Activated CD4-positive, alpha-beta T cell treated with anti-CD3 and anti-CD28 coated beads, Interleukin-2, amount 10 ng/mL, durations not matched to agents 7 days and 5 days (primary cell): ENCODE measurements at regions not wholly inside any gene's neighbourhood (a gene's known extent, or its start where the extent isn't known, plus 50 kb on each side); places are given as distances from the start of the nearest gene placed in this dataset.
"Not testable (repeated sequence)": the region's sequence is repeated elsewhere in the genome, so short reads cannot be mapped to it uniquely, and the experiment has no call there.

Experiments
- CTCF ChIA-PET: fragments of 350-600 bp; sonication (Branson Sonifier 250); formaldehyde crosslinking; loops from one replicate; lab custom pipeline; 2021; ENCODE audit warnings: antibody characterized with exemption; lab: Charles Lee
- POLR2A ChIA-PET: fragments of 350-600 bp; sonication (Branson Sonifier 250); formaldehyde crosslinking; loops from one replicate; lab custom pipeline; 2021; ENCODE audit warnings: antibody characterized with exemption; lab: Charles Lee
- DNase-seq: peaks from one replicate; pipeline ENCODE4 v3.0.0-alpha.2; 2020
- H3K27ac Mint-ChIP-seq: one replicate; pipeline ENCODE4 v1.8.0; 2021; ENCODE audit warnings: mild to moderate bottlenecking, moderate library complexity, mixed read lengths
- H3K27me3 Mint-ChIP-seq: one replicate; pipeline ENCODE4 v1.8.0; 2021; ENCODE audit warnings: mixed read lengths
- H3K36me3 Mint-ChIP-seq: one replicate; pipeline ENCODE4 v1.8.0; 2021; ENCODE audit warnings: low read depth, mixed read lengths
- H3K4me1 Mint-ChIP-seq: one replicate; pipeline ENCODE4 v1.8.0; 2021; ENCODE audit warnings: mixed read lengths
- H3K4me3 Mint-ChIP-seq: one replicate; pipeline ENCODE4 v1.8.0; 2021; ENCODE audit warnings: mild to moderate bottlenecking, moderate library complexity, mixed read lengths
- H3K9me3 Mint-ChIP-seq: one replicate; pipeline ENCODE4 v1.8.0; 2021; ENCODE audit warnings: mixed read lengths

DNA sequence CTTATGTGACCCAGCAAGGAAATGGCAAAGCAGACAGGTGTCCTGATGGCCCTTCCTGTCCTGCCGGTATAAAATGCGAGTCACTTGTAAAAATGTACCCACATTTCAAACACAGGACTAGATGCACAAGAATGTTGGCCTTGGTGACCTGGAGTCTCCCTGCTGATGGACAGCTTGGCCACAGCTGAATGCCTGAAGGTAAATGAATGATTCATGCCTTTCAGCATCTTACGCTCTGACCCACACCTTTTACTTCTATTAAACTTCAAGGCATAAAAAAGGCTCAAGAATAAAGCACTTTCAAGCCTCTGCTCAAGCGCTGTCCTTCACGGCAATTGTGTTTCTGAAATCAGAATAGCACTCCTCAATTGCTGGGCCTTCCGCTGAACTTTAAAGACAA lies 228.0 kb upstream of the SLCO3A1 start:
- Mint-ChIP-seq H3K4me3 (no peak overlapping the region), H3K4me1 (no peaks in the 10 kb centered on the region), H3K9me3 (no peaks in the 10 kb centered on the region), H3K27ac (no peak overlapping the region), H3K27me3 (peaks cover 9% of the 10 kb centered on the region), H3K36me3 (no peaks in the 10 kb centered on the region)
- DNase-seq: no peak
- ChIA-PET POLR2A (no interaction called here), CTCF (no interaction called here)

DNA sequence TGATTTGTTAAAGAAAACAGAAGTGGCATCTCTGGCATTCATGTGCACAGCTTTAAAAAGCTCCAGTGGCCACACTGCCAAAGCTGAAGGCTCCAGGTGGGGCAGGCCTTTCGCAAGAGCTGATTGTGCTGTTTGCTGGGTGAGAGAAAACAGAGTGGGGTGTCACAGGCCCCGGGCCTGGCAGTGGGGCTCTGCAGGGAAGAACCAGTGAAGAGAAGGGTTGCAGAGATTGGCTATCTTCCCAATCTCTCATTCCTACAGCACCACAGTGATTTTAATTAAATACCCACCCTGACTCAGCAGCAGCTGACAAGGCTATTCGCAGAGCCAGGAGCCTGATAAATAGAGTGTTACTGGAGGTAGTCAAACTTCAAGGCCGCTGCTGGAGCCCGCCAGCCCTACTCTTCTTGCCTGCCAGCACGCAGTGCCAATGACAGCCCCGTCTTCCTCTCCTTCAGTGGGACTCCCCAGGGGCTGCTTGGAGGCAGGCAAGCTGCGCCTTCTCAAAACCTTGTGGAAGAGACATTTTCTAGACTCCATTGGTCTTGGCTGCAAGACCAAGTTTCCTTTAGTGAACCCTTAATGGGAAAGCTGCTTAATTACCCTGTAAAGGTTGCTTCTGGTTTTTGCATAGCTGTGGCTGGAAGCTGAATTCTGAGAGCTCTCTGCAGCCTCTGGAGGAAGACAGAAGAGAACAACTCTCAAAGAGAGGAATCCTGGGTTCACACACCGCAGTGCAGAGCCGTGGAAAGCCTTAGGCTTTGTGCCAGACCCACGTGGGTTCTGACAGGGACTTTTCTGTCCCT lies 225.8 kb upstream of the SLCO3A1 start:
- H3K4me1 Mint-ChIP-seq: no peaks in the 10 kb centered on the region
- no peaks in the 10 kb centered on the region for H3K36me3 Mint-ChIP-seq
- H3K9me3 Mint-ChIP-seq: no peaks in the 10 kb centered on the region
- H3K27me3 Mint-ChIP-seq: peaks cover 3% of the 10 kb centered on the region
- DNase-seq: no peak
- POLR2A ChIA-PET: no interaction called here
- CTCF ChIA-PET: no interaction called here
- H3K4me3 Mint-ChIP-seq: no peak overlapping the region
- no peak overlapping the region for H3K27ac Mint-ChIP-seq

DNA sequence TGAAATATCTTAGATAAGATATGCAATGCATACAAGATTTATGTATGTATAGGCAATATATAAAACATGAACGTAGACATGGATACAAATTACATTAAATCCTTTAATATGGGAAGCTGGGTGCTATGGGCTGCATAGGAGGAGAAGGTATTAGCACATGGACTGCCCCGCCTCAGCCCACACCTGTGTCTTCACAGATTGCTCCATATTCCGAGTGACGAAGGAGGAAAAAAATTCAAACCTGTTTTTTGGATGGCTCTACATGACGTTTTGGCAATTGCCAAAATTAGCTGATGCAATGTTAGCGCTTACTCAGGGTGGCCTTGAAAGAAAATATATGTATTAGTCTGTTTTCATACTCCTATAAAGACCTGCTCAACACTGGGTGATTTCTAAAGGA lies 223.4 kb upstream of the SLCO3A1 start:
- Mint-ChIP-seq H3K27ac (no peak overlapping the region), H3K36me3 (no peaks in the 10 kb centered on the region), H3K9me3 (no peaks in the 10 kb centered on the region), H3K27me3 (no peaks in the 10 kb centered on the region), H3K4me1 (no peaks in the 10 kb centered on the region), H3K4me3 (no peak overlapping the region)
- POLR2A ChIA-PET: no interaction called here
- DNase-seq: no peak
- CTCF ChIA-PET: no interaction called here

DNA sequence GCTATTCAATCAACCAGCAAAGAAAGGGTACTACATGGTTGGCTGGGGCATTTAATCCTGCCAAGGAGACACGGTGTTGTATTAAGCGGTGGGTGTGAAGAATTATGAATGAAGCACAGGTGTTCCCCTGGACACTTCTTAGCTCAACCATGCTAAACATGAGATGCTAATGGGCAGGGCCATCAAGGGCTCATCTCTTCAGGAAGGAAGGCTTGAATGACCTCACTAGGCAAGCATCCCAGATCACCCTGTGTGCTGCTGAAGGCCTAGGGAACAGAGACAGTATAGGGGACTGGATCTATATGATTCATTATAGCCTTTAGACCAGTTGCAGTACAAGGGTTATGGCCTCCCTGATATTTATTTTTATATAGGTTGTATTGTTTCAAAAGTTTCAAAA lies 221.3 kb upstream of the SLCO3A1 start:
- Mint-ChIP-seq H3K9me3 (no peaks in the 10 kb centered on the region), H3K27me3 (no peaks in the 10 kb centered on the region), H3K36me3 (no peaks in the 10 kb centered on the region), H3K4me1 (no peaks in the 10 kb centered on the region), H3K27ac (no peak overlapping the region), H3K4me3 (no peak overlapping the region)
- ChIA-PET POLR2A (no interaction called here), CTCF (no interaction called here)
- no peak for DNase-seq

DNA sequence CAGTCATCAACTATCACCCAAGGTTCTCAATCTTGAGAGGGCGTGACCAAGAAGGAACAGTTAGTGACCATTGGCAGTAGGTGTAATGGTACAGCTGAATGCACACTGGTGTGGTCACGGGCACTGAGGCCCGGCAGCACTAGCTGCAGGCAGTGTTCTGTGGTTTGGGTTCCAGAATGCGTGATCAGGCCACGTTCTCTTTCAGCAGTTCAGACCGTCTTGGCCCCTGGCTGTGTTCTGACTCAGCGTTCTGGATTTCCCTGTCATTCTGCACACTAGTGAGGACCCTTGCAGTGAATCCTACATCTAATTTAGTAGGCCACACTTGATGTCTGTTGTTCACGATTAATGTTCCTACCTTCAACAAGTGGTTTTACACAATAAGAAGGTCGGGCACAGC lies 220.5 kb upstream of the SLCO3A1 start:
- H3K27me3 Mint-ChIP-seq: no peaks in the 10 kb centered on the region
- H3K9me3 Mint-ChIP-seq: peaks cover 4% of the 10 kb centered on the region
- no peak overlapping the region for H3K27ac Mint-ChIP-seq
- no peak overlapping the region for H3K4me3 Mint-ChIP-seq
- POLR2A ChIA-PET: no interaction called here
- H3K36me3 Mint-ChIP-seq: no peaks in the 10 kb centered on the region
- H3K4me1 Mint-ChIP-seq: no peaks in the 10 kb centered on the region
- CTCF ChIA-PET: no interaction called here
- no peak for DNase-seq

DNA sequence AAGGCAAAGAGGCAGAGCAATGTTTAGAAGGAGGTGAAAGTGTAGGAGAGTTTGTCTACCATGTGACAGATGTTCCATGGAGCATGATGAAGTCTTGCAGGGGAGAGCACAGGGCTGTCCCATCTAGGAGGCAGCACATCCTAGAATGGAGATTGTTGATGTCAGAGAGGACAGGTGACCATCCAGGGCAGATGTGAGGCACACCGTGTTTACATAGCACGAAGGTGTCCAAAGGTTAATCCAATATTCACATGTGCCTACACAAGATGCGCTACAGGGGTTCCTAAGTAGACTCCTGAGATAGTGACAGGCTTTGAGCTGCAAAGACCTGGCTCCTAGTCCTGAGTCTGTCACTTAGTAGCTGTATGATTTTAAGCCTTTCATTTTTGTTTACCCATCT lies 219.3 kb upstream of the SLCO3A1 start:
- Mint-ChIP-seq H3K36me3 (no peaks in the 10 kb centered on the region), H3K27me3 (peaks cover 6% of the 10 kb centered on the region), H3K4me1 (no peaks in the 10 kb centered on the region), H3K27ac (no peak overlapping the region), H3K9me3 (peaks cover 4% of the 10 kb centered on the region), H3K4me3 (no peak overlapping the region)
- no peak for DNase-seq
- CTCF ChIA-PET: no interaction called here
- POLR2A ChIA-PET: no interaction called here

DNA sequence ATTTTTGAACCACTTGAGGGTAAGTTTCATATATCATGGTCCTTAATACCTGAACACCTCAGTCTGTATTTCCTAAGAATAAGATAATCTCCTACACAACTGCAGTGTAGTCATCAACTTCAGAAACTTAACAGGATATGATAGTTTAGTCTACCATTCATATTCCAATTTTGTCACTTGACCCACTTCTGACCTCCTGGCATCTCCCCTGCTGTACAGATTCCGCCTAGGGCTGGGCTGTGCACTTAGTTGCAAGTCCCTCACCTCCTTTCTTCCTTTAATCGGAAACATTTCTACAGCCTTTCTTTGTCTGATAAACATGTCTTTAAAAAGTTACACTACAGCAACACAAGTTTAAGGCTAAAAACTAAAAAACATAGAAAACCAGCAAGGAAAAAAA lies 218.4 kb upstream of the SLCO3A1 start:
- H3K27me3 Mint-ChIP-seq: peaks cover 6% of the 10 kb centered on the region
- peaks cover 5% of the 10 kb centered on the region for H3K9me3 Mint-ChIP-seq
- no peaks in the 10 kb centered on the region for H3K4me1 Mint-ChIP-seq
- CTCF ChIA-PET: no interaction called here
- H3K36me3 Mint-ChIP-seq: no peaks in the 10 kb centered on the region
- H3K27ac Mint-ChIP-seq: no peak overlapping the region
- POLR2A ChIA-PET: no interaction called here
- DNase-seq: no peak
- H3K4me3 Mint-ChIP-seq: no peak overlapping the region

DNA sequence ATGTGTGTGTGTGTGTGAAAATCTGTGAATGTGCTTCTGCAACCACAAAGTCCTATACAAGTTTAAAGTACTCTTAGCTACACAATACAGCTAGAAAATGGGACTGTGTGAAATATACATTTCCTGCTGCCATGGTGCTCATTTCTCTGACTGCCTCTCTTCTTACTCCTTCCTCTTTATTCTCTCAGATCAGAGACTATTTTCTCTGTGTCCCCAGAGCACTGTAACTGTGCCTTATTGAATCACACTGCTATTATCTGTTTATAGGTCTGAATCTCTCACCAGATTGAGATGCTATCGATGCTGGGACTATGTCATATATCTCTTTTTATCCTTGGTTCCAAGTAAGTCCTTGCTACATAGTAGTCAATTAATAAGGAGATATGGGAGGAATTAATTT lies 217.9 kb upstream of the SLCO3A1 start:
- no peaks in the 10 kb centered on the region for H3K4me1 Mint-ChIP-seq
- no peak overlapping the region for H3K27ac Mint-ChIP-seq
- DNase-seq: no peak
- peaks cover 9% of the 10 kb centered on the region for H3K27me3 Mint-ChIP-seq
- H3K36me3 Mint-ChIP-seq: no peaks in the 10 kb centered on the region
- no peak overlapping the region for H3K4me3 Mint-ChIP-seq
- peaks cover 11% of the 10 kb centered on the region for H3K9me3 Mint-ChIP-seq
- ChIA-PET CTCF (no interaction called here), POLR2A (no interaction called here)

DNA sequence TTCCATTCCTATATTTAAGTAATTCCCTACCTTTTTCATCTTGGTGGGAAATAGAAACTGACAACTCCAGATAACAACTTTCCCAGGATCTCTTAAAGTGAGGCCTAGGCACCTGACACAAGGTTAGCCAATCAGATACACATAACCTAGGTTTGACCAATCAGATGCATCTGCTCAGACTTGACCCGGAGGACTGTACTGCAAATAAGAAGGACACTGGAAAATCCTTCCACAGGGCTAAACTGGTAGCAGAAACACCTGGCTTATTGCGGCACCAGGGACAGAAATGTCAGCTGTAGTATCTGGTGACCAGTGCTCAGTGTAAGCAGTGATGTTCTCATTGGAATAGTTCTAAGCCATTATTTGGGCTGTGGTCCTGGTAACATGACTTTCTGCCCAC lies 204.5 kb upstream of the SLCO3A1 start:
- no peak overlapping the region for H3K27ac Mint-ChIP-seq

DNA sequence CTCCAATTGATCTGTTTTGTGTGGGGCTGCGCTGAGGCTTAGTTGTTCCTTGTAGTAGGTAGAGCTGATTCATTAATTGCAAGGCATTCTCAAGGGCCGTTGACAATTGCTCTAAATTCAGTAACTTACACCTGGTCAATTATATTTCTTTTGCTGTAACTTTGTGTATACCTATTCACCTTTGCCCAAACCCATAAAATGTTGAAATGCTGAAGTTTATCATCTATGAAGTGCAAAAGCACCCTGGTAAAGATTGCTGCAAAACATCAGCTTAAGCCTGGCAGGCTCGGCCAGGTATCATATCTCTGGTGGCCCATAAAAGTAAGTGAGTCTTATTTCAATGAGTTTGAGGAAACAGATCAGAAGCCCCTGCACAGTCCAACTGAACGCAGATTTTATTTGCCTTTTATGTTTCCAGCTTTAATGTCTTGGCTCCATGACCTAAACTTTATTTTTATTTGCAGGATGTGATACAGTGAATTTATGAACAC lies 203.6 kb upstream of the SLCO3A1 start:
- no peaks in the 10 kb centered on the region for H3K9me3 Mint-ChIP-seq
- H3K36me3 Mint-ChIP-seq: no peaks in the 10 kb centered on the region
- H3K27me3 Mint-ChIP-seq: peaks cover 8% of the 10 kb centered on the region
- H3K27ac Mint-ChIP-seq: no peak overlapping the region
- no peak overlapping the region for H3K4me3 Mint-ChIP-seq
- POLR2A ChIA-PET: no interaction called here
- DNase-seq: no peak
- no peaks in the 10 kb centered on the region for H3K4me1 Mint-ChIP-seq
- CTCF ChIA-PET: interaction anchor here (0.7 kb wide), 1 partner anchor 41 kb away, joined by 3 read pairs; no protein-coding TSS in a partner anchor

More for the DNA sequence above, 204.5 kb upstream of the SLCO3A1 start:
- POLR2A ChIA-PET: no interaction called here
- no peaks in the 10 kb centered on the region for H3K9me3 Mint-ChIP-seq
- peaks cover 8% of the 10 kb centered on the region for H3K27me3 Mint-ChIP-seq
- DNase-seq: no peak
- CTCF ChIA-PET: no interaction called here
- H3K4me3 Mint-ChIP-seq: no peak overlapping the region
- H3K4me1 Mint-ChIP-seq: no peaks in the 10 kb centered on the region
- H3K36me3 Mint-ChIP-seq: no peaks in the 10 kb centered on the region

DNA sequence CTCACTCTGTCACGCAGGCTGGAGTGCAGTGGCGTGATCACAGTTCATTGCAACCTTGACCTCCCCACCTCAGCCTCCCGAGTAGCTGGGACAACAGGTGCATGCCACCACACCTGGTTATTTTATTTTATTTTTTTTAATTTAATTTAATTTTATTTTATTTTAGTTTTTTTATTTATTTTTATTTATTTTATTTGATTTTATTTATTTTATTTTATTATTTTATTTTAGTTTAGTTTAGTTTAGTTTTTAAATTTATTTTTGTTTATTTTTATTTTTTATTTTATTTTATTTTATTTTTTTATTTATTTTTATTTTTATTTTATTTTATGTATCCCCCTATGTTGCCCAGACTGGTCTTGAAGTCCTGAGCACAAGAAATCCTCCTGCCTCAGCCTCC lies 202.3 kb upstream of the SLCO3A1 start:
- DNase-seq: no peak
- Mint-ChIP-seq H3K4me3 (no peak overlapping the region), H3K27ac (no peak overlapping the region), H3K4me1 (peaks cover 8% of the 10 kb centered on the region), H3K9me3 (peaks cover 7% of the 10 kb centered on the region), H3K27me3 (peaks cover 17% of the 10 kb centered on the region), H3K36me3 (peaks cover 2% of the 10 kb centered on the region)
- ChIA-PET POLR2A (no interaction called here), CTCF (no interaction called here)

DNA sequence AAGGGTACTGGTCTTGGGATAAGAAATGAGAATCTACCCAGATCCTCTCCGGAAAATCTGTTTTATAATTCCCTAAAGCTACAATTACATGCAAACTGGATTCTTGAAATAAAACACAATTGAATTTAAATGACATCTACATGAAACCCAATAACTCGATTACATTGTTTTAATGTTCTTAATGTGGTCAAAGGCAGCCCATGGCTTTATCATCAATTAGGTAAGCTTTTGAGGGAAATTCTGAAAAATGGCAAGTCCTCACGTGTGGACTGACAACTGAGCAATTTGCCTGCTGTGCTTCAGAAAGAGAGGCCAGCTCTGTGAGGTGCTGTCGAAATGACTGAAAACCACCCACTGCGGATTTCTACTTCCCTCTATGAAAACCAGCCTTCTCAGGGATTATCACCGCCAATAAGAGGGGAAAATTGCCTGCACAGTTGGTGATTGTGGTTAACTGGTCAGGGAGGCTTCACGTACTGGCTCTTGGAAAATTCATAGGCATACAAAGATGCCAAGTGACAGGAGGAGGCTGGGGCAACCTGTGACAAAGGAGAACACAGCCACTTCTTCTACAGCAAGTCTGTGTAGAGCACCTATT lies 200.8 kb upstream of the SLCO3A1 start:
- no peak overlapping the region for H3K27ac Mint-ChIP-seq
- H3K27me3 Mint-ChIP-seq: peaks cover 24% of the 10 kb centered on the region
- H3K4me3 Mint-ChIP-seq: no peak overlapping the region
- peaks cover 8% of the 10 kb centered on the region for H3K4me1 Mint-ChIP-seq
- no peak for DNase-seq
- ChIA-PET CTCF (no interaction called here), POLR2A (no interaction called here)
- H3K36me3 Mint-ChIP-seq: peaks cover 2% of the 10 kb centered on the region
- H3K9me3 Mint-ChIP-seq: peaks cover 7% of the 10 kb centered on the region

DNA sequence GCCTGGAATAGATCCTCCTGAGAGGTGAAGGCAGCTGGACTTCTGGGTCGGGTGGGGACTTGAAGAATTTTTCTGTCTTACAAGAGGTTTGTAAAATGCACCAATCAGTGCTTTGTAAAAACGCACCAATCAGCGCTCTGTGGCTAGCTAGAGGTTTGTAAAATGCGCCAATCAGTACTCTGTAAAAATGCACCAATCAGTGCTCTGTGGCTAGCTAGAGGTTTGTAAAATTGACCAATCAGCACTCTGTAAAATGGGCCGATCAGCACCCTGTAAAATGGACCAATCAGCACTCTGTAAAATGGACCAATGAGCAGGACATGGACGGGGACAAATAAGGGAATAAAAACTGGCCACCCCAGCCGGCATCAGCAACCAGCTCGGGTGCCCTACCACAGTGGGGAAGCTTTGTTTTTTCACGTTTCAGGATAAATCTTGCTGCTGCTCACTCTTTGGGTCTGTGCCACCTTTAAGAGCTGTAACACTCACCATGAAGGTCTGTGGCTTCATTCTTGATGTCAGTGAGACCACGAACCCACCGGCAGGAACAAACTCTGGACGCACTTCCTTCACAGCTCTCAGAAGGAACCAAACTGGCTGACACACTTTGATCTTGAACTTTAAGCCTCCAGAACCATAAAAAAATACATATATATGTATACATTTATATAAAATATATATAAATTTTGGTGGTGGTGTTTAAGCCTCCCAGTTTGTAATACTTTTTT lies 197.8 kb upstream of the SLCO3A1 start:
- H3K27ac Mint-ChIP-seq, H3K4me3 Mint-ChIP-seq, CTCF ChIA-PET, H3K36me3 Mint-ChIP-seq, DNase-seq, H3K9me3 Mint-ChIP-seq, POLR2A ChIA-PET: not testable (repeated sequence)
- peaks cover 34% of the 10 kb centered on the region for H3K27me3 Mint-ChIP-seq
- peaks cover 16% of the 10 kb centered on the region for H3K4me1 Mint-ChIP-seq
